ENCODE measurements at regions not wholly inside any gene's neighbourhood (a gene's known extent, or its start where the extent isn't known, plus 50 kb on each side); places are given as distances from the start of the nearest gene placed in this dataset.

DNA sequence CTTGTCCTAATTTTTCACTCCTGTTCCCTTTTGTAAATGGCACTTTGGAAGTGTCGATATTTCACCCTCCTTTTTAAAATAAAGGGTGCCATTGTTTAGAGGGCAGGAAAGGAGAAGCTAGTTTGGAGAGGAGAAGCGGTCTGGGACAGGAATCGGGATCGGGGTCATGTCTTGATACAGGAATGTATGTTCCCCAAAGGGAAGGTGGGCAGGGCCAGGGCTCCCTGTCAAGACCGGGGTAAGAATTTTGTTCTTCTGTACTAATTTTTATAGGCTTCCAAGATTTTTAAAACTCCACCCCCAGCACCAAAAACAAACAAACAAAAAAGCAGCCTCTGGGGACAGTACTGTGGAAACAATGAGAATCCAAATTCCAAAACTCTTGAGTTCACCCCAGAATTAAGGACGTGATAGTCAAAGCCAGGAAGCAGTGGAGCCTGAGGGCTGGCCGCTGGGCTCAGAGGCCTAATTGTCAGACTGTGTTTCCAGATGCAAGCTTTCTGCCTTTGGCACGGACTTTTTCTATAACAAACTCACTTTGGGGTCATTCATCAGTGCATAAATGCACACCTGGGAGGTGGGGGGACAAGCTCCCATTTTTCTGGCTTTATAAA is 250.4 kb upstream of the SIX2 start:
- no peak for DNase-seq (ENCODE audit: extremely low read depth, low read depth)
- TF ChIP-seq, protein P1, sequence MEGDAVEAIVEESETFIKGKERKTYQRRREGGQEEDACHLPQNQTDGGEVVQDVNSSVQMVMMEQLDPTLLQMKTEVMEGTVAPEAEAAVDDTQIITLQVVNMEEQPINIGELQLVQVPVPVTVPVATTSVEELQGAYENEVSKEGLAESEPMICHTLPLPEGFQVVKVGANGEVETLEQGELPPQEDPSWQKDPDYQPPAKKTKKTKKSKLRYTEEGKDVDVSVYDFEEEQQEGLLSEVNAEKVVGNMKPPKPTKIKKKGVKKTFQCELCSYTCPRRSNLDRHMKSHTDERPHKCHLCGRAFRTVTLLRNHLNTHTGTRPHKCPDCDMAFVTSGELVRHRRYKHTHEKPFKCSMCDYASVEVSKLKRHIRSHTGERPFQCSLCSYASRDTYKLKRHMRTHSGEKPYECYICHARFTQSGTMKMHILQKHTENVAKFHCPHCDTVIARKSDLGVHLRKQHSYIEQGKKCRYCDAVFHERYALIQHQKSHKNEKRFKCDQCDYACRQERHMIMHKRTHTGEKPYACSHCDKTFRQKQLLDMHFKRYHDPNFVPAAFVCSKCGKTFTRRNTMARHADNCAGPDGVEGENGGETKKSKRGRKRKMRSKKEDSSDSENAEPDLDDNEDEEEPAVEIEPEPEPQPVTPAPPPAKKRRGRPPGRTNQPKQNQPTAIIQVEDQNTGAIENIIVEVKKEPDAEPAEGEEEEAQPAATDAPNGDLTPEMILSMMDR (IDR thresholded peaks at IDR 0.05; ENCODE audit: low read depth, low read length): no peak

DNA sequence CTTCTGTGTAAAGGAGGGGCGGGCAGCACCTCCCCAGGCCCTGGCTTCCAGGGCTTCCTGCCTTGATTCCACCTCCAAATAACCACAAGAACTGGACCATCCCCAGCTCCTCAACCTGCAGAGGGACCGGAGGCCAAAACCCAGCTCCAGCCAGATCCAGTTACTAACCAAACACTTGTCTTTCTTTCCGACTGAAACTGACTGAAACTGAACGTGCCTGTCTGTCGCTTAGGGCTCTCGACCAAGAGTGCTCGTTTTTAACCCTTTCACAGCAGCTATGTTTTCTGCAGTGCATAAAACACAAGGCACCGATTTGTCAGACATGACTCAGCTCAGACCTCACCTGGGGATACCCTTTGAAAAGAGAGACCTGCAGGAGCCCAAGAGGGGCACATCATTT is 249.9 kb upstream of the SIX2 start:
- TF ChIP-seq, protein P1 (IDR thresholded peaks at IDR 0.05; ENCODE audit: low read depth, low read length): no peak
- DNase-seq (ENCODE audit: extremely low read depth, low read depth): no peak

DNA sequence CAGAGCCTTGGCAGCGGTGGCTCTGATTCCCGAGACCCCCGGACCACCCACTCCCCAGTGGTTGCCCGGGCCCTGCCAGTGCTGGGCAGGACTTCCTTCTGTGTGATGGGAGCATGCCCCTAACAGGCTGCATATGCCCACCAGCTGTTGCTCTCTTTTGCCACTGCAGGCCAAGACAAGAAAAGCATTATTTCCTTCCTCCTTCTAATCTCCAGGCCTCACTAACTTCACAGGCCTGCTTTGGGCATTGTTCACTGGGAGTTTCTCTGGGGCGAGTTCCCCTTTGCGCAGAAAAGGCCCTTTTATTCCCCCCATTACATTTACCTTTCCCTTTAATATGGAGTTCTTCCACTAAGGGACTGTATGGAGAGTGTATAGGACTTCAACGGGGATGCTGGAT is 249.1 kb upstream of the SIX2 start:
- DNase-seq (ENCODE audit: extremely low read depth, low read depth): no peak
- TF ChIP-seq, protein P1 (IDR thresholded peaks at IDR 0.05; ENCODE audit: low read depth, low read length): no peak

DNA sequence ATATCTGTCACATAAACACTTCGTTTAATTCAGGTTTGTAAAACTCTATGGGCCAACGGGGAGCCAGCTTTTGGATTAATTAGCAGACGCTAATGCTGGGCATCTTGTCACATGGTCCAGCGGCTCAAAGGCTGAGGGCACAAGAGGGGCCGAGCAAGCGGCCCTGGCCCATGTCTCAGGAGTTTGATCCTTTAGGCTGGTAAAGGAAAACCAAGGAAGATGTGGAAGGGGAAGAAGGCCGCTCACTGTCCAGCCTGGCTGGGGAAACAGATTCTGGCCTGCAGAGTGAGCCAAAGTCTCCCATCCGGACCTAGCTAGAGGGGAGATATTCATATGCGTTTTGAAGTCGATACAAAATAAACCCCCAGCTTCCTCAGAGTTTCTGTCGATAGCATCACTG is 248.6 kb upstream of the SIX2 start:
- DNase-seq (ENCODE audit: extremely low read depth, low read depth): no peak
- TF ChIP-seq, protein P1 (IDR thresholded peaks at IDR 0.05; ENCODE audit: low read depth, low read length): no peak

DNA sequence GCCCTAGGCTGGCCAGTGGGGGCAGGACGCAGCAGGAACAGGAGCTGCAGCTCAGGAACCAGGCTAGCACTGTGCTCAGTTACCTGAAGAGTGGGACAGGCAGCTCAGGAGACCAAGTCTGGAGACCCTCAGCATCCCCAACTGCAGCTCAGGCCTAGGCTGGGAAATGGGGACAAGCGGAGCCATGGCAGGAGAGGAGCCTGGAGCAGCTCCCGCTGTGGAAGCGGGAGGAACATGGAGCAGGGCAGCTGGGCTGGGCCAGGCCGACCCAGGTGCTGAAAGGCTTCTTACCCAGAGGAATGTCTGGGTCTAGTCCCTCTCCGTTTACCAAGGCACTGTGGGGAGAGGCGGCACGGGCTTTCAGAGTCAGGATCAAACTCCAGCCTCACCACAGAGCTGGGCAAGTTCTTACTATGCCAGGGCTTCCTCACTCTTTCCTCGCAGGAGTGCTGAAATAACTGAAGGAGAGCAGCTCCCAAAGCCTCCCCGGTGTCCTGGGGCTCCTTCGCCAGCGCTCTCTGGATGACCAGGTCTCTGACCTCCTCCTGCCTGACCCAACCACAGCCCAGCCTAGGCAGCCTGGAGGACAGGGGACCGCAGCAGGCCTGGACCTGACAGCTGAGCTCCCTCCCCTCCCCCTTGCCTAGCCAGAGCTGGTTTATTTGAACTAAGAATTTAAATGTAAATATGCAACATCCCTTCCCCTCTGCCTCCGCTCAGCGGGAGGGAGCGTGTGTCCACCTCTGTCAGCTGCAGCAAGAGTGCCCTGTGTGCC is 247.8 kb upstream of the SIX2 start:
- DNase-seq (ENCODE audit: extremely low read depth, low read depth): no peak
- TF ChIP-seq, protein P1 (IDR thresholded peaks at IDR 0.05; ENCODE audit: low read depth, low read length): no peak

DNA sequence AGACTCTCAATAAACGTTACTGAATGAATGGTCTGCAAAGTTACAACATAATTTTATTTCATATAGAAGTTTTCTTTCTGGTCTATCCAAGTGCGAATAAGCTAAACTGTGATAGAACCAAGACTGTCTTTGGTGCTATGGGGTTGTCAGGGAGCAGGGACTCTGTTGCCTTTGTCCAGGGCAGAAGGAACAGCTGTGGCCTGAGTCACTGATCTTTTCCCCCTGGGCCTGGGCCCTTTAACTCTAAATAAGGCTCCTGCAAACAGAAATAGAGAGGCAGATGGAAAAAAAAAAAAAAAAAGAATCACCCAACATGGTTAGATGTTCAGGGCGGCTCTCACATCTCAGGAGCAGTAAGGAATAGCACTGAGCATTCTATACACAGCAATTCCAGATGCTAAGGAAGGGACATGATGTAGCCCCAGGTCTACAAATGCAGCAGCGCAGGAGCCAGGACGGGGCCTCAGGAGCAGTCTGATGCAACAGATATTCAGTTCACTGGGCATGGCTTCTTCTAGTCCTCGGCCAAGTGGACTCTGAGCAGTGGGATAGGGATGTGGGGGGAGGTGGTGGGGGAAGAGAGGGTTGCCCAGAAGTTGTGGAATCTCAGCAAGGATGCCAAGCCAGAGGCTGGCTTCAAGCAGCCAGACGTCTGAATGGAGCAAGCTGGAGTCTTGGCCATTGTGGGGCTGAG is 247.1 kb upstream of the SIX2 start:
- TF ChIP-seq, protein P1 (IDR thresholded peaks at IDR 0.05; ENCODE audit: low read depth, low read length): no peak
- DNase-seq (ENCODE audit: extremely low read depth, low read depth): no peak

DNA sequence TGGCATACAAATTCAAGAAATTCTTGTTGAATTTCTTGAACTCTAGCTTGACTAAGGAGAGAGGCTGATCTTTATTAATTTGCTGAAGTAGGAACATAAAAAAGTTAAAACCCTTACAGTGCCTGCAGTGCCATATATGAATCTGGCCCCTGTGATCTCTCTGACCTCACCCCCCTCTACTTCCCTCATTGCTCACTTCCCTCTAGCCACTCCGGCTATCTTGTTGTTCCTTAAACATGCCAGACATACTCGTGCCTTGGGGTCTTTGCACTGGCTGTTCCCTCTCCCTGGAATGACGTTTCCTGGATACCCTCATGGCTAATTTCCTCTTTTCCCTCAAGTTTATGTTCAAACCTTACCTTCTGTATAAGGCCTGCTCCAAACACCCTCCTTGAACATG is 246.3 kb upstream of the SIX2 start:
- TF ChIP-seq, protein P1 (IDR thresholded peaks at IDR 0.05; ENCODE audit: low read depth, low read length): no peak
- no peak for DNase-seq (ENCODE audit: extremely low read depth, low read depth)
